Stimulated activated CD4-positive, alpha-beta T cell treated with anti-CD3 and anti-CD28 coated beads, Interleukin-15, amount 100 ng/mL, for 1 hour (primary cell): ENCODE measurements at regions not wholly inside any gene's neighbourhood (a gene's known extent, or its start where the extent isn't known, plus 50 kb on each side); places are given as distances from the start of the nearest gene placed in this dataset.
"Not testable (repeated sequence)": the region's sequence is repeated elsewhere in the genome, so short reads cannot be mapped to it uniquely, and the experiment has no call there.

ENCODE experiments used
- DNase-seq, 2 donors: peaks; one replicate each; pipeline ENCODE4 v3.0.0-alpha.2; 2020; ENCODE audit warnings: low read depth in 1 of 2, low spot score in 1 of 2

- no peak for DNase-seq
Observed at GRCh38 chrX:65828599-65828998, 161.1 kb downstream of the MSN start.

DNA sequence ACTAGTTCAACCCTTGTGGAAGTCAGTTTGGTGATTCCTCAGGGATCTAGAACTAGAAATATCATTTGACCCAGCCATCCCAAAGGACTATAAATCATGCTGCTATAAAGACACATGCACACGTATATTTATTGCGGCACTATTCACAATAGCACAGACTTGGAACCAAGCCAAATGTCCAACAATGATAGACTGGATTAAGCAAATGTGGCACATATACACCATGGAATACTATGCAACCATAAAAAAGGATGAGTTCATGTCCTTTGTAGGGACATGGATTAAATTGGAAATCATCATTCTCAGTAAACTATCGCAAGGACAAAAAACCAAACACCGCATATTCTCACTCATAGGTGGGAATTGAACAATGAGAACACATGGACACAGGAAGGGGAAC lies 157.8 kb downstream of the MSN start:
- not testable (repeated sequence) for DNase-seq

DNA sequence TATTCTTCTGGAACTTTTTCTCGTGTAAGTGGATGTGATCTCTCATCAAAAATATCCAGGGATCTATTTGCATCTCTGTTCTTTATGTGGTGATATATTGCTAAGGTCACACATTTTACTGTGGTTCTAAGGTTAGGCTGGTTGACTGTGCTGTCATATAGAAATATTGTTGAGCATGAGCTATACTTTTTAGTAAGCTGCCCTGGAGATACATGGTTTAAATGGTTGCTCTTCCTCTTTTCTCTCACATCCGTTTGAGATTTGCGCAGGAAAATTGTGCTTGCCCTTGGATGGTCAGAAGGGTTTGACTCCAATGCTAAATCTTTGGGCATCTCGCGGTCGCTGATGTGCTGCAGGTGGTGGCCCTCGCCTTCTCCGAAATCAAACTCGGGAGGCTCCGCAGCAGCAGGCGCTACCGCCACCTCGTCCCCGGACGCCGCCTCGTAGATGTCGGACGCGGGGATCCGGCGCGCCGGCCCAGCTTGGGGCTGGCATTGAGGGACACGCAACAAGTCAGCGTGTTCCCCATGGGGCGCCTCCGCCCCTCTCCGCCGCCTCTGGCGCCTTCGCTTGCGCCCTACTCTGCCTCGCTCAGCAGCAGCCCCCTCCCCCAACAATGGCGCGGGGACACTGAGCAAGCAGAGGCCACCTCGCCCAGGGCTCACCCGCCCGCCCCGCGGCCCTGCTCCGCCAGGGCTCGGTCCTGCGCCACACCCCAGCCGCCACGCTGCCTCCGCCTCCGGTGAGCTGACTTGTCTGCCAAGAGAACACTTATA lies 154.5 kb downstream of the MSN start:
- DNase-seq, result peak; percentile 4 to 27

GRCh38 chrX:65819983-65820382 lies 152.5 kb downstream of the MSN start:
- DNase-seq, result not testable (repeated sequence)

DNA sequence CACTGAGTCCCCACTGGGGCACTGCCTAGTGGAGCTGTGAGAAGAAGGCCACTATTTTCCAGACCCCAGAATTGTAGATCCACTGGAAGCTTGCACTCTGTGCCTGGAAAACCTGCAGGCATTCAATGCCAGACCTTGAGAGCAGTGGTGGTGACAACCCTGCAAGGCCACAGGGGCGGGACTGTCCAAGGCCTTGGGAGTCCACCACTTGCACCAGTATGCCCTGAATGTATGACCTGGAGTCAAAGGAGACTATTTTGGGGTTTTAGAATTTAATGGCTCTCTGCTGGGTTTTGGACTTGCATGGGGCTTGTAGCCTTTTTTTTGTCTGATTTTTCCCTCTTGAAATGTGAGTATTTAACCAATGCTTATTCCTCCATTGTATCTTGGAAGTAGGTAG lies 145.8 kb downstream of the MSN start:
- no peak for DNase-seq

GRCh38 chrX:65811558-65812228 lies 144.2 kb downstream of the MSN start:
- DNase-seq, result no peak
